ENCODE measurements at regions not wholly inside any gene's neighbourhood (a gene's known extent, or its start where the extent isn't known, plus 50 kb on each side); places are given as distances from the start of the nearest gene placed in this dataset.

DNA sequence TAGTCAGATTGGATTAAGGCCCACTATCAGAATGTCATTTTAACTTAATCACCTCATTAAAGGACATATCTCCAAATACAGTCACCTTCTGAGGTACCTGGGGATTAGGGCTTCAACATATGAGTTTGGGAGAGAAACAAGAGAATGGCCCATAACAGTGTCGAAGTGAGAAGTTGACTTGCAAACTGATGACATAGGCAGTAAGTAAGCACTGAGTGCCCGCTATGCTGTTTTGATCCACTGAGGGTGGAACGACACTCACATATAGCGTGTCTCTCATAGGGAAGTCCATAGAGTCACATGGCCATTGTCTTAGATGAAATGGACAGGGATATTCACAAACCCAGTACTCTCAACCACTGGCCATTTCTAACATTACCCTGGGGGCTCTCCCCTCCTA, 264.2 kb downstream of the SAMD5 start:
- TF ChIP-seq POLR2A (IDR thresholded peaks at IDR 0.05; ENCODE audit: low read length) (no peak), GATA1 (IDR thresholded peaks at IDR 0.05; ENCODE audit: low read depth, low read length) (no peak)
